ENCODE measurements at regions not wholly inside any gene's neighbourhood (a gene's known extent, or its start where the extent isn't known, plus 50 kb on each side); places are given as distances from the start of the nearest gene placed in this dataset.

DNA sequence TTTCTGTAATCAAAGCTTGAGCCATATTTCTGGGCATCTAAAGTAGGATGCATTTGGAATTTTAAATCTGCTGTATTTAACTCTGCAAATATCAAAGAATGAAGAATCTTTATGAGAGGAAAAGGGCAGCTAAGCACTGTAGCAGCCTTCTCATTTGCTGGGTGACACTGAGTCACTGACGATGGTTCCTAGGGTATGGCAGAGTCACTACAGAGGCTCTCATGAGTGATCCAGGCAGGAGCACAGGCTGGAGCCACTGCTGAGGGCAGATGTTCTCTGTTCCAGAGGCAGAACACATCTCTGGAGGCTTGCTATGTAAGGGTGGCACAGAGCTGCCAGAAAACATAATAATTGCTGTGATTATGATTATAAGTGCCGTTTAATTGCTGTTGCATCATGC is 340.7 kb upstream of the HTR2A start:
- Histone ChIP-seq H3K27ac (ENCODE audit: extremely low read depth, low read depth, low read length) (no peak overlapping the region), H3K4me3 (ENCODE audit: low read depth, low read length) (no peak overlapping the region), H3K36me3 (ENCODE audit: control insufficient read depth in 2 of 2, insufficient read depth in 1 of 2, low read length in 2 of 2) (no peaks in the 10 kb centered on the region), H3K9me3 (ENCODE audit: control insufficient read depth, insufficient read depth, low read depth, low read length) (no peaks in the 10 kb centered on the region), H3K4me1 (ENCODE audit: control insufficient read depth, insufficient read depth, low read length) (no peaks in the 10 kb centered on the region)
- TF ChIP-seq, protein P1, sequence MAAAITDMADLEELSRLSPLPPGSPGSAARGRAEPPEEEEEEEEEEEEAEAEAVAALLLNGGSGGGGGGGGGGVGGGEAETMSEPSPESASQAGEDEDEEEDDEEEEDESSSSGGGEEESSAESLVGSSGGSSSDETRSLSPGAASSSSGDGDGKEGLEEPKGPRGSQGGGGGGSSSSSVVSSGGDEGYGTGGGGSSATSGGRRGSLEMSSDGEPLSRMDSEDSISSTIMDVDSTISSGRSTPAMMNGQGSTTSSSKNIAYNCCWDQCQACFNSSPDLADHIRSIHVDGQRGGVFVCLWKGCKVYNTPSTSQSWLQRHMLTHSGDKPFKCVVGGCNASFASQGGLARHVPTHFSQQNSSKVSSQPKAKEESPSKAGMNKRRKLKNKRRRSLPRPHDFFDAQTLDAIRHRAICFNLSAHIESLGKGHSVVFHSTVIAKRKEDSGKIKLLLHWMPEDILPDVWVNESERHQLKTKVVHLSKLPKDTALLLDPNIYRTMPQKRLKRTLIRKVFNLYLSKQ (tag by site-specific recombination; IDR thresholded peaks at IDR 0.05; ENCODE audit: borderline replicate concordance), result no peak
- no peak for TF ChIP-seq TRIM28 (IDR thresholded peaks at IDR 0.05; ENCODE audit: borderline replicate concordance, low read length)
- POLR2A ChIA-PET, result no interaction called here
- CTCF ChIA-PET, result no interaction called here

DNA sequence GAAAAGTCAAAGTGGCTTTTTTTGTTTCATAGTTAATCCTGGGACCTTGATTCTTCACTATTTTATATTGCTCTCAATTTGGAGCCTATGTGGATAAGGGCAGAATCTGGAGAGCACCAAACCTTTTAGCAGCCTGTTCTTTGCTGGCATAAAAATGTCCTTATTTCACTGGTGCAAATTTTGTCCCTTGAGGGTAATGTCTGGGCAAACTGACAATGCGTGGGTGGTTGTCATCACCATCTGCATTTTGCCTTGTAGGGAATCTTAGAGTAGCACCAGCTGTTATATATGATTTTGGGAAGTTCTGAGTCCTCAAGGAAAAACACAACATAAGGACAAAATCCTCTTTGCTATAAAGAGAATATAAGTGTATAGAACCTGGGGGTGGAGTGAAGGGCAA is 336.9 kb upstream of the HTR2A start:
- Histone ChIP-seq H3K4me1 (ENCODE audit: control insufficient read depth, insufficient read depth, low read length) (no peaks in the 10 kb centered on the region), H3K27ac (ENCODE audit: extremely low read depth, low read depth, low read length) (no peak overlapping the region), H3K36me3 (ENCODE audit: control insufficient read depth in 2 of 2, insufficient read depth in 1 of 2, low read length in 2 of 2) (no peaks in the 10 kb centered on the region), H3K4me3 (ENCODE audit: low read depth, low read length) (no peak overlapping the region), H3K9me3 (ENCODE audit: control insufficient read depth, insufficient read depth, low read depth, low read length) (no peaks in the 10 kb centered on the region)
- POLR2A ChIA-PET, result no interaction called here
- CTCF ChIA-PET, result no interaction called here
- TF ChIP-seq ZNF211 (tag by site-specific recombination; IDR thresholded peaks at IDR 0.05; ENCODE audit: low read depth) (no peak), ZNF23 (tag by site-specific recombination; IDR thresholded peaks at IDR 0.05; ENCODE audit: borderline replicate concordance) (no peak), ZNF37A (tag by site-specific recombination; IDR thresholded peaks at IDR 0.05) (no peak), ZNF155 (tag by site-specific recombination; IDR thresholded peaks at IDR 0.05) (no peak), ZNF621 (tag by site-specific recombination; IDR thresholded peaks at IDR 0.05) (no peak), ZNF266 (tag by site-specific recombination; IDR thresholded peaks at IDR 0.05; ENCODE audit: low read depth) (no peak), ZNF221 (tag by site-specific recombination; IDR thresholded peaks at IDR 0.05; ENCODE audit: borderline replicate concordance) (no peak), ZNF768 (tag by site-specific recombination; IDR thresholded peaks at IDR 0.05) (no peak), ZBTB26 (tag by site-specific recombination; optimal IDR thresholded peaks at IDR 0.05) (no peak), ZNF677 (tag by site-specific recombination; IDR thresholded peaks at IDR 0.05) (no peak), ZNF660 (tag by site-specific recombination; IDR thresholded peaks at IDR 0.05) (no peak), ZNF157 (tag by site-specific recombination; IDR thresholded peaks at IDR 0.05) (no peak), ZNF202 (tag by site-specific recombination; IDR thresholded peaks at IDR 0.05; ENCODE audit: borderline replicate concordance) (no peak), ZNF596 (tag by site-specific recombination; IDR thresholded peaks at IDR 0.05) (no peak), GLI4 (tag by site-specific recombination; IDR thresholded peaks at IDR 0.05) (no peak), ZBTB17 (tag by site-specific recombination; IDR thresholded peaks at IDR 0.05) (no peak), ZNF626 (tag by site-specific recombination; IDR thresholded peaks at IDR 0.05) (no peak)
- TF ChIP-seq, protein P2, sequence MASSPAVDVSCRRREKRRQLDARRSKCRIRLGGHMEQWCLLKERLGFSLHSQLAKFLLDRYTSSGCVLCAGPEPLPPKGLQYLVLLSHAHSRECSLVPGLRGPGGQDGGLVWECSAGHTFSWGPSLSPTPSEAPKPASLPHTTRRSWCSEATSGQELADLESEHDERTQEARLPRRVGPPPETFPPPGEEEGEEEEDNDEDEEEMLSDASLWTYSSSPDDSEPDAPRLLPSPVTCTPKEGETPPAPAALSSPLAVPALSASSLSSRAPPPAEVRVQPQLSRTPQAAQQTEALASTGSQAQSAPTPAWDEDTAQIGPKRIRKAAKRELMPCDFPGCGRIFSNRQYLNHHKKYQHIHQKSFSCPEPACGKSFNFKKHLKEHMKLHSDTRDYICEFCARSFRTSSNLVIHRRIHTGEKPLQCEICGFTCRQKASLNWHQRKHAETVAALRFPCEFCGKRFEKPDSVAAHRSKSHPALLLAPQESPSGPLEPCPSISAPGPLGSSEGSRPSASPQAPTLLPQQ (tag by site-specific recombination; IDR thresholded peaks at IDR 0.05), result no peak

DNA sequence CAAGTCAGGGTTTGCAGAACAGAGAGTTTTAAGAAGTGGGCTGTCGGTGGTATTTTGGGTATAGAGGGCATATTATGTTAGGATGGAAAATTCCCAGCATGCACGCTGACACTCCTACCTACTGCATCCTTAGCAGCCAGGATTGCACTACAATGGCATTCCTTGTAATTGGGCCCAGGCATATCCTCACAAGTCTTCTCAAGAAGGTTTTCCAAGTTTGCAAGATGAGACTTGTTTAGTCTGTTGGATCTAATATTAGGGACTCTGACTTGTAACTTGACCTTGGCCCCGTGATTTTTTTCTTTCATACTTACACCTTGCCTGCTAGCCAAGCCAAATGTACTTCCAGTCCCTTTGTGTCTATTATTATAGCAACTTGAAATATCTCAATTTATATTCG is 335.7 kb upstream of the HTR2A start:
- Histone ChIP-seq H3K9me3 (ENCODE audit: control insufficient read depth, insufficient read depth, low read depth, low read length) (no peaks in the 10 kb centered on the region), H3K4me3 (ENCODE audit: low read depth, low read length) (no peak overlapping the region), H3K27ac (ENCODE audit: extremely low read depth, low read depth, low read length) (no peak overlapping the region), H3K36me3 (ENCODE audit: control insufficient read depth in 2 of 2, insufficient read depth in 1 of 2, low read length in 2 of 2) (no peaks in the 10 kb centered on the region), H3K4me1 (ENCODE audit: control insufficient read depth, insufficient read depth, low read length) (no peaks in the 10 kb centered on the region)
- TF ChIP-seq ZNF704 (tag by site-specific recombination; IDR thresholded peaks at IDR 0.05), result no peak
- TF ChIP-seq SP2 (tag by site-specific recombination; IDR thresholded peaks at IDR 0.05), result no peak
- TF ChIP-seq ZNF521 (tag by site-specific recombination; IDR thresholded peaks at IDR 0.05), result no peak
- ChIA-PET POLR2A (no interaction called here), CTCF (no interaction called here)
